ENCODE measurements at regions not wholly inside any gene's neighbourhood (a gene's known extent, or its start where the extent isn't known, plus 50 kb on each side); places are given as distances from the start of the nearest gene placed in this dataset.

DNA sequence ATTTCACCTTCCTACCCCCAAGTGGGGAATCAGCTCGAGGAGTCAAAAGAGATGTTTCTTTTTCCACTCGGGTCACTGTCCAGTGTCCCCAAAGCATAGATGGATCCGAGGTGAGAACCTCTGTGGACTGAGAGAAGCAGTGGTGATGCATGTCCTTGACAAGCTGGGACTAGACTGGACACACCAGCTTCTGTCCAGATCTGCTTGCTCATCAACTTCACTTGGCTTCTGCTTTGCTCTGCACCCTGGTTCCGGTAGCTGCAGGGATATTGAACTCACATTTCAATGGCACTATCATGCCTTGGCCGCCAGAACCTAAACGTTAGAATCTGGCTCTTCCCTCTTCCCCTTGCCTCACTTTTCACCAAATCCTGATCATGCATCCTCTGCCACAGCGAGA is 50.3 kb upstream of the CXCL12 start:
- no peaks in the 10 kb centered on the region for H3K36me3 ChIP-seq (ENCODE audit: control insufficient read depth, insufficient read depth, low read length)
- Mint-ChIP-seq H3K9me3 (ENCODE audit: unreplicated experiment) (peaks cover 48% of the 10 kb centered on the region), H3K4me1 (ENCODE audit: low read depth, unreplicated experiment) (no peaks in the 10 kb centered on the region), H3K36me3 (ENCODE audit: insufficient read depth, unreplicated experiment) (no peaks in the 10 kb centered on the region), H3K27ac (ENCODE audit: unreplicated experiment) (no peak overlapping the region), H3K4me3 (ENCODE audit: unreplicated experiment) (no peak overlapping the region), H3K27me3 (ENCODE audit: insufficient read depth, unreplicated experiment) (no peaks in the 10 kb centered on the region)
- POLR2A ChIA-PET, result no interaction called here
- BruUV-seq (replicated peaks), result no TSS peak
- no peak overlapping the region for H3K4me3 ChIP-seq (ENCODE audit: low read depth, low read length)
- intact Hi-C loops (cut with micrococcal nuclease; ENCODE audit: unreplicated experiment), result no loop called here
- CTCF ChIA-PET, result no interaction called here
- H3K4me1 ChIP-seq, result no peaks in the 10 kb centered on the region
- DNase-seq, result no peak
- no peaks in the 10 kb centered on the region for H3K27me3 ChIP-seq (replicated peaks; ENCODE audit: control insufficient read depth, insufficient read depth, low read length)
- peaks cover 12% of the 10 kb centered on the region for H3K9me3 ChIP-seq
- TF ChIP-seq, protein P1, sequence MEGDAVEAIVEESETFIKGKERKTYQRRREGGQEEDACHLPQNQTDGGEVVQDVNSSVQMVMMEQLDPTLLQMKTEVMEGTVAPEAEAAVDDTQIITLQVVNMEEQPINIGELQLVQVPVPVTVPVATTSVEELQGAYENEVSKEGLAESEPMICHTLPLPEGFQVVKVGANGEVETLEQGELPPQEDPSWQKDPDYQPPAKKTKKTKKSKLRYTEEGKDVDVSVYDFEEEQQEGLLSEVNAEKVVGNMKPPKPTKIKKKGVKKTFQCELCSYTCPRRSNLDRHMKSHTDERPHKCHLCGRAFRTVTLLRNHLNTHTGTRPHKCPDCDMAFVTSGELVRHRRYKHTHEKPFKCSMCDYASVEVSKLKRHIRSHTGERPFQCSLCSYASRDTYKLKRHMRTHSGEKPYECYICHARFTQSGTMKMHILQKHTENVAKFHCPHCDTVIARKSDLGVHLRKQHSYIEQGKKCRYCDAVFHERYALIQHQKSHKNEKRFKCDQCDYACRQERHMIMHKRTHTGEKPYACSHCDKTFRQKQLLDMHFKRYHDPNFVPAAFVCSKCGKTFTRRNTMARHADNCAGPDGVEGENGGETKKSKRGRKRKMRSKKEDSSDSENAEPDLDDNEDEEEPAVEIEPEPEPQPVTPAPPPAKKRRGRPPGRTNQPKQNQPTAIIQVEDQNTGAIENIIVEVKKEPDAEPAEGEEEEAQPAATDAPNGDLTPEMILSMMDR (IDR thresholded peaks at IDR 0.05; ENCODE audit: insufficient read depth in 1 of 2, low read depth in 1 of 2, low read length in 1 of 2, severe bottlenecking in 1 of 2, unreplicated experiment in 1 of 2), result no peak

DNA sequence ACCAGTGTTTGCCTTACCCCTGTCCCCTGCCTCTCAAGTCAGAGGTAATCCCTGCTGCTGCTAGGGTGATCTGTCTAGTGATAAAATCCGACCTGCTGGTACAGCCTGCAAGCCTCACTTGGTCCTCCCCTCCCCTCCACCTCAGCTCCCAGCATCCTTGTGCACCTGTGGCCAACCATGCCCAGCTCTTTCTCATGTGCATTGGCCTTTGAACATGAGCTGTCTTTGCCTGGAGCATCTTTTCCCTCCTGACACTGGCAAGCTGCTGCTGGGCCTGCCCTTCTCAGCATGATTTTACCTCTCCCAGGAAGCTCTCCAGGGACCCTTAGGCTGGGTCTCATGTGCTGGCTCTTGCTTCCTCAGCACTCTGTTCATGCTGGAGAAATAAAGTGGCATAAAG is 51.3 kb upstream of the CXCL12 start:
- no peak overlapping the region for H3K27ac Mint-ChIP-seq (ENCODE audit: unreplicated experiment)
- H3K4me3 ChIP-seq (ENCODE audit: low read depth, low read length), result no peak overlapping the region
- BruUV-seq (replicated peaks), result no TSS peak
- H3K9me3 Mint-ChIP-seq (ENCODE audit: unreplicated experiment), result peaks cover 38% of the 10 kb centered on the region
- DNase-seq, result no peak
- no peaks in the 10 kb centered on the region for H3K36me3 ChIP-seq (ENCODE audit: control insufficient read depth, insufficient read depth, low read length)
- intact Hi-C loops (cut with micrococcal nuclease; ENCODE audit: unreplicated experiment), result no loop called here
- H3K27me3 Mint-ChIP-seq (ENCODE audit: insufficient read depth, unreplicated experiment), result no peaks in the 10 kb centered on the region
- no peaks in the 10 kb centered on the region for H3K4me1 Mint-ChIP-seq (ENCODE audit: low read depth, unreplicated experiment)
- no peaks in the 10 kb centered on the region for H3K27me3 ChIP-seq (replicated peaks; ENCODE audit: control insufficient read depth, insufficient read depth, low read length)
- H3K4me1 ChIP-seq, result no peaks in the 10 kb centered on the region
- peaks cover 12% of the 10 kb centered on the region for H3K9me3 ChIP-seq
- CTCF ChIA-PET, result no interaction called here
- POLR2A ChIA-PET, result no interaction called here
- TF ChIP-seq, protein P1 (IDR thresholded peaks at IDR 0.05; ENCODE audit: insufficient read depth in 1 of 2, low read depth in 1 of 2, low read length in 1 of 2, severe bottlenecking in 1 of 2, unreplicated experiment in 1 of 2), result no peak
- no peaks in the 10 kb centered on the region for H3K36me3 Mint-ChIP-seq (ENCODE audit: insufficient read depth, unreplicated experiment)
- H3K4me3 Mint-ChIP-seq (ENCODE audit: unreplicated experiment), result no peak overlapping the region

DNA sequence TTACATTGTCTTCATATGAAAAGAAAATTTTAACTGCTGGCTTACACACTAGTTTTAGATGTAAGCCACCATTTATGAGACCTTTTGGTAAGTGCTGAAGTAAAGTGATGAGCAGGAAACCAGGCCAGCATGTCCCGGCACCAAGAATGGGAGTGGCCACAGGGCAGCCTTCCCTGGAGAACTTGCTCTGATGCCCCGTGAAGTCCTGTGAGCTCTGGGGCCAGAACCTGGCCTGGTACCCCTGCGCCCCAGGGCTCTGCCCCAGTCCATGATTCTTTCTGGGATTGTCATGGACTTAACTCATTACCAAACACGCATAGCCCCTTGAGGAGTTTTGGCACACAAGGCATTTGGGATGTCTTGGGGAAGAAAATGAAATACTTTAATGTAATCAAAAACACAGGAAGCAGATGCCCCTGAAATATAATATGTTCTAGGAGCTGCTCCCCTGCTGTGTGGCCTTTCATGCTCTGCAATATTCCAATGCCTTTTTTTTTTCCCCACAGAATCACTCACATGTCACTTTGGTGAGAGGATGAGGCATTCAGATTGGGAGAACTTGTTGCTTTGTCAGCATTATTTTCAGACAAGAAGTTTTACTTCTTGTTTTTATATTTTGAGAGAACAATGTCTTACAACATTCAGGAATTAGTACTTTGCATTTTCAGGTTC is 53.1 kb upstream of the CXCL12 start:
- TF ChIP-seq, protein P1 (IDR thresholded peaks at IDR 0.05; ENCODE audit: insufficient read depth in 1 of 2, low read depth in 1 of 2, low read length in 1 of 2, severe bottlenecking in 1 of 2, unreplicated experiment in 1 of 2), result no peak
- H3K4me1 ChIP-seq, result no peaks in the 10 kb centered on the region
- Mint-ChIP-seq H3K27ac (ENCODE audit: unreplicated experiment) (no peak overlapping the region), H3K36me3 (ENCODE audit: insufficient read depth, unreplicated experiment) (no peaks in the 10 kb centered on the region), H3K4me3 (ENCODE audit: unreplicated experiment) (no peak overlapping the region), H3K27me3 (ENCODE audit: insufficient read depth, unreplicated experiment) (no peaks in the 10 kb centered on the region), H3K4me1 (ENCODE audit: low read depth, unreplicated experiment) (no peaks in the 10 kb centered on the region), H3K9me3 (ENCODE audit: unreplicated experiment) (peaks cover 26% of the 10 kb centered on the region)
- H3K36me3 ChIP-seq (ENCODE audit: control insufficient read depth, insufficient read depth, low read length), result no peaks in the 10 kb centered on the region
- ChIA-PET POLR2A (no interaction called here), CTCF (no interaction called here)
- intact Hi-C loops (cut with micrococcal nuclease; ENCODE audit: unreplicated experiment), result no loop called here
- H3K27me3 ChIP-seq (replicated peaks; ENCODE audit: control insufficient read depth, insufficient read depth, low read length), result no peaks in the 10 kb centered on the region
- peaks cover 4% of the 10 kb centered on the region for H3K9me3 ChIP-seq
- H3K4me3 ChIP-seq (ENCODE audit: low read depth, low read length), result no peak overlapping the region
- no TSS peak for BruUV-seq (replicated peaks)
- no peak for DNase-seq

Data from Caco-2 (cell line).